Loucy (cell line): ENCODE measurements at regions not wholly inside any gene's neighbourhood (a gene's known extent, or its start where the extent isn't known, plus 50 kb on each side); places are given as distances from the start of the nearest gene placed in this dataset.

ENCODE experiments used
- H2AFZ ChIP-seq: fragments of 200-600 bp; sonication (generic); 2 replicates; pipeline ENCODE4 v1.6.0; 2016; ENCODE audit warnings: antibody characterized with exemption, mild to moderate bottlenecking, low read length, moderate library complexity
- H3F3A ChIP-seq: fragments of 200-600 bp; 2 replicates; pipeline ENCODE4 v1.6.0; 2016; ENCODE audit warnings: antibody characterized with exemption, low read depth, mild to moderate bottlenecking
- H3K27me3 ChIP-seq: fragments of 200-600 bp; sonication (generic); 2 replicates; pipeline ENCODE4 v1.6.1; 2014; ENCODE audit warnings: low read length, mild to moderate bottlenecking; ENCODE audit not compliant: insufficient read depth, poor library complexity, severe bottlenecking
- H3K36me3 ChIP-seq: fragments of 200-600 bp; sonication (generic); 2 replicates; pipeline ENCODE4 v1.6.1; 2016; ENCODE audit warnings: low read length; ENCODE audit not compliant: insufficient read depth
- H3K4me1 ChIP-seq: fragments of 200-600 bp; sonication (generic); 2 replicates; pipeline ENCODE4 v1.5.1; 2014; ENCODE audit warnings: low read length, mild to moderate bottlenecking; ENCODE audit not compliant: insufficient read depth, poor library complexity, severe bottlenecking
- H3K4me2 ChIP-seq: fragments of 200-600 bp; sonication (generic); 2 replicates; pipeline ENCODE4 v1.6.0; 2014; ENCODE audit warnings: antibody characterized with exemption, low read length, low read depth, mild to moderate bottlenecking; ENCODE audit not compliant: poor library complexity, severe bottlenecking
- H3K4me3 ChIP-seq: fragments of 200-600 bp; sonication (generic); 2 replicates; pipeline ENCODE4 v1.5.1; 2014; ENCODE audit warnings: low read length, mild to moderate bottlenecking, mixed read lengths; ENCODE audit not compliant: poor library complexity, severe bottlenecking
- H3K79me2 ChIP-seq: fragments of 200-600 bp; sonication (generic); 2 replicates; pipeline ENCODE4 v1.6.1; 2014; ENCODE audit warnings: low read length; ENCODE audit not compliant: insufficient read depth
- H3K9ac ChIP-seq: fragments of 200-600 bp; sonication (generic); 2 replicates; pipeline ENCODE4 v1.6.0; 2014; ENCODE audit warnings: mild to moderate bottlenecking, low read depth, low read length, moderate library complexity; ENCODE audit not compliant: poor library complexity, severe bottlenecking
- H3K9me2 ChIP-seq: fragments of 200-600 bp; sonication (generic); replicated peaks from 2 replicates; pipeline ENCODE4 v1.6.1; 2016; ENCODE audit warnings: low read depth, low read length, mixed read lengths
- H3K9me3 ChIP-seq: fragments of 200-600 bp; sonication (generic); 2 replicates; pipeline ENCODE4 v1.6.1; 2014; ENCODE audit warnings: mild to moderate bottlenecking, antibody characterized with exemption, low read length, low read depth; ENCODE audit not compliant: insufficient read depth
- H4K20me1 ChIP-seq: fragments of 200-600 bp; sonication (generic); 2 replicates; pipeline ENCODE4 v1.6.0; 2014; ENCODE audit warnings: antibody characterized with exemption, low read length, mild to moderate bottlenecking; ENCODE audit not compliant: insufficient read depth, poor library complexity, severe bottlenecking
- EZH2phosphoT487 ChIP-seq: fragments of 200-600 bp; IDR thresholded peaks from 2 replicates; pipeline ENCODE4 v1.6.1; 2018; ENCODE audit warnings: antibody characterized with exemption, mild to moderate bottlenecking, moderate library complexity, borderline replicate concordance
- TF ChIP-seq, protein P1 (sequence below): fragments of 200-600 bp; sonication (generic); conservative IDR thresholded peaks from 2 replicates; pipeline ENCODE4 v1.5.1; 2014; ENCODE audit warnings: mild to moderate bottlenecking, antibody characterized with exemption, low read length

- no peak overlapping the region for H3K4me2 ChIP-seq
- H3K9me3 ChIP-seq: no peaks in the 10 kb centered on the region
- no peak overlapping the region for H3K9ac ChIP-seq
- H3F3A ChIP-seq: no peaks in the 10 kb centered on the region
- H3K79me2 ChIP-seq: no peaks in the 10 kb centered on the region
- no peaks in the 10 kb centered on the region for H3K27me3 ChIP-seq
- no peak overlapping the region for H2AFZ ChIP-seq
- H4K20me1 ChIP-seq: no peaks in the 10 kb centered on the region
- H3K9me2 ChIP-seq: no peaks in the 10 kb centered on the region
- no peaks in the 10 kb centered on the region for H3K36me3 ChIP-seq
- no peak overlapping the region for H3K4me3 ChIP-seq
- no peak for TF ChIP-seq EZH2phosphoT487
- TF ChIP-seq, protein P1, sequence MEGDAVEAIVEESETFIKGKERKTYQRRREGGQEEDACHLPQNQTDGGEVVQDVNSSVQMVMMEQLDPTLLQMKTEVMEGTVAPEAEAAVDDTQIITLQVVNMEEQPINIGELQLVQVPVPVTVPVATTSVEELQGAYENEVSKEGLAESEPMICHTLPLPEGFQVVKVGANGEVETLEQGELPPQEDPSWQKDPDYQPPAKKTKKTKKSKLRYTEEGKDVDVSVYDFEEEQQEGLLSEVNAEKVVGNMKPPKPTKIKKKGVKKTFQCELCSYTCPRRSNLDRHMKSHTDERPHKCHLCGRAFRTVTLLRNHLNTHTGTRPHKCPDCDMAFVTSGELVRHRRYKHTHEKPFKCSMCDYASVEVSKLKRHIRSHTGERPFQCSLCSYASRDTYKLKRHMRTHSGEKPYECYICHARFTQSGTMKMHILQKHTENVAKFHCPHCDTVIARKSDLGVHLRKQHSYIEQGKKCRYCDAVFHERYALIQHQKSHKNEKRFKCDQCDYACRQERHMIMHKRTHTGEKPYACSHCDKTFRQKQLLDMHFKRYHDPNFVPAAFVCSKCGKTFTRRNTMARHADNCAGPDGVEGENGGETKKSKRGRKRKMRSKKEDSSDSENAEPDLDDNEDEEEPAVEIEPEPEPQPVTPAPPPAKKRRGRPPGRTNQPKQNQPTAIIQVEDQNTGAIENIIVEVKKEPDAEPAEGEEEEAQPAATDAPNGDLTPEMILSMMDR: no peak
- no peaks in the 10 kb centered on the region for H3K4me1 ChIP-seq
Observed at GRCh38 chr6:145530454-145530853, 204.9 kb downstream of the EPM2A start.

GRCh38 chr6:145531032-145531431 lies 204.3 kb downstream of the EPM2A start:
- Histone ChIP-seq H3K9me2 (no peaks in the 10 kb centered on the region), H3K4me3 (no peak overlapping the region), H3K27me3 (no peaks in the 10 kb centered on the region), H3K79me2 (no peaks in the 10 kb centered on the region), H3K36me3 (no peaks in the 10 kb centered on the region), H3K4me2 (no peak overlapping the region), H3K9me3 (peaks cover 1% of the 10 kb centered on the region; the same call in 1 of the 2 replicates), H3F3A (no peaks in the 10 kb centered on the region), H2AFZ (no peak overlapping the region), H4K20me1 (no peaks in the 10 kb centered on the region), H3K9ac (no peak overlapping the region), H3K4me1 (no peaks in the 10 kb centered on the region)
- TF ChIP-seq EZH2phosphoT487: no peak
- TF ChIP-seq, protein P1: no peak

- Histone ChIP-seq H3K79me2 (no peaks in the 10 kb centered on the region), H4K20me1 (no peaks in the 10 kb centered on the region), H3K9me3 (peaks cover 7% of the 10 kb centered on the region; the same call in 1 of the 2 replicates), H3K9ac (no peak overlapping the region), H3K27me3 (no peaks in the 10 kb centered on the region), H3K4me2 (no peak overlapping the region), H3F3A (no peaks in the 10 kb centered on the region), H3K4me1 (no peaks in the 10 kb centered on the region), H3K9me2 (no peaks in the 10 kb centered on the region), H3K4me3 (no peak overlapping the region), H3K36me3 (no peaks in the 10 kb centered on the region), H2AFZ (no peak overlapping the region)
- no peak for TF ChIP-seq EZH2phosphoT487
- TF ChIP-seq, protein P1: no peak
Observed at GRCh38 chr6:145531822-145532221, 203.5 kb downstream of the EPM2A start.
